DND-41 (cell line): ENCODE measurements at regions not wholly inside any gene's neighbourhood (a gene's known extent, or its start where the extent isn't known, plus 50 kb on each side); places are given as distances from the start of the nearest gene placed in this dataset.

Experiments
- EZH2 ChIP-seq: IDR thresholded peaks from 3 replicates; pipeline ENCODE4 v1.6.1; 2012; ENCODE audit warnings: borderline replicate concordance, low read depth, mild to moderate bottlenecking, moderate library complexity, low read length, inconsistent platforms; ENCODE audit not compliant: severe bottlenecking
- TF ChIP-seq, protein P1 (sequence below): IDR thresholded peaks from 2 replicates; pipeline ENCODE4 v1.5.1; 2012; ENCODE audit warnings: borderline replicate concordance, low read length, moderate library complexity, mild to moderate bottlenecking; ENCODE audit not compliant: poor library complexity, severe bottlenecking; ENCODE audit errors: extremely low read depth

DNA sequence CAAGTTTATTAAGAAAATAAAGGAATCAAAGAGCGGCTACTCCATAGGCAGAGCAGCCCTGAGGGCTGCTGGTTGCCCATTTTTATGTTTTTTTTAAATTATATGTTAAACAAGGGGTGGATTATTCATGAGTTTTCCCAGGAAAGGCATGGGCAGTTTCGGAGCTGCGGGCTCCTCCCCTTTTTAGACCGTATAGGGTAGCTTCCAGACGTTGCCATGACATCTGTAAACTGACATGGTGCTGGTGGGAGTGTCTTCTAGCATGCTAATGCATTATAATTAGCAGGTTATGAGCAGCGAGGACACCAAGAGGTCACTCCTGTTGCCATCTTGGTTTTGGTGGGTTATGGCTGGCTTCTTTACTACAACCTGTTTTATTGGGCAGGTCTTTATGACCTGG lies 301.8 kb downstream of the TFAP2C start:
- TF ChIP-seq, protein P1, sequence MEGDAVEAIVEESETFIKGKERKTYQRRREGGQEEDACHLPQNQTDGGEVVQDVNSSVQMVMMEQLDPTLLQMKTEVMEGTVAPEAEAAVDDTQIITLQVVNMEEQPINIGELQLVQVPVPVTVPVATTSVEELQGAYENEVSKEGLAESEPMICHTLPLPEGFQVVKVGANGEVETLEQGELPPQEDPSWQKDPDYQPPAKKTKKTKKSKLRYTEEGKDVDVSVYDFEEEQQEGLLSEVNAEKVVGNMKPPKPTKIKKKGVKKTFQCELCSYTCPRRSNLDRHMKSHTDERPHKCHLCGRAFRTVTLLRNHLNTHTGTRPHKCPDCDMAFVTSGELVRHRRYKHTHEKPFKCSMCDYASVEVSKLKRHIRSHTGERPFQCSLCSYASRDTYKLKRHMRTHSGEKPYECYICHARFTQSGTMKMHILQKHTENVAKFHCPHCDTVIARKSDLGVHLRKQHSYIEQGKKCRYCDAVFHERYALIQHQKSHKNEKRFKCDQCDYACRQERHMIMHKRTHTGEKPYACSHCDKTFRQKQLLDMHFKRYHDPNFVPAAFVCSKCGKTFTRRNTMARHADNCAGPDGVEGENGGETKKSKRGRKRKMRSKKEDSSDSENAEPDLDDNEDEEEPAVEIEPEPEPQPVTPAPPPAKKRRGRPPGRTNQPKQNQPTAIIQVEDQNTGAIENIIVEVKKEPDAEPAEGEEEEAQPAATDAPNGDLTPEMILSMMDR, result no peak
- no peak for TF ChIP-seq EZH2
